ENCODE measurements at regions not wholly inside any gene's neighbourhood (a gene's known extent, or its start where the extent isn't known, plus 50 kb on each side); places are given as distances from the start of the nearest gene placed in this dataset.

DNA sequence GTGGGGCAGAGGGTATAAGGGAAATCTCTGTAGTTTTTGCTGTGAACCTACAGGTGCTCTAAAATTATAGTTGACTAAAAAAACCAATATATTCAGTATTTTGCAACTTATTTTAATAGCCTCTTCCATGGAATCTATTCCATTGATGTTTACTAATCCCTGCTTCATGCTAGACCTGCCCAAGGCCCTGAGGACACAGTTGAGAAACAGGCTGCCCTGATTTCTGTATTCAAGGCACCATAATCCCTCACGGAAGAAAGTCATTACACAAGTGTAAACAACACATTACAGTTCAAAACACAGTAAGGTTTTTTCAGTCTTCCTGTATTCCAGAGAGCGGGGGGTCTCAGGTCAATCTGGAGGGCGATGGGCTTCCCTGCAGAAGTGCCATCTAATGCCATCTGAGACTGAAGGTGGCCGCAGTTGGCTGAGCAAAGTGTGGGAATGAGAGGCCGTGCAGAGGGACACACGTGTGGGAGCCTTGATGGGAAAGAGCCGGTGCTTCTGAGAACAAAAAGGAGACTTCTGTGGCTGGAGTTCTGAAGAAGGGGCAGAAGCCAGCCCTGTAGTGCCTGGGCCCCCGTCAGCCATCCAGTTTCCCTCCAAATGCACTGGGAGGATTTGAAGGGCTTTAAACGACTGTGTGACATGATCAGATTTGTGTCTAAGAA is 146.9 kb downstream of the PTPN20 start:
- intact Hi-C loops (cut with DNase I; ENCODE audit: low total_unique reads) = no loop called here
- no peak overlapping the region for H3K4me3 ChIP-seq
- no peaks in the 10 kb centered on the region for H3K27me3 ChIP-seq
- no peaks in the 10 kb centered on the region for H3K36me3 ChIP-seq
- no peak overlapping the region for H3K27ac ChIP-seq
- no peak for DNase-seq
- TF ChIP-seq, protein P1, sequence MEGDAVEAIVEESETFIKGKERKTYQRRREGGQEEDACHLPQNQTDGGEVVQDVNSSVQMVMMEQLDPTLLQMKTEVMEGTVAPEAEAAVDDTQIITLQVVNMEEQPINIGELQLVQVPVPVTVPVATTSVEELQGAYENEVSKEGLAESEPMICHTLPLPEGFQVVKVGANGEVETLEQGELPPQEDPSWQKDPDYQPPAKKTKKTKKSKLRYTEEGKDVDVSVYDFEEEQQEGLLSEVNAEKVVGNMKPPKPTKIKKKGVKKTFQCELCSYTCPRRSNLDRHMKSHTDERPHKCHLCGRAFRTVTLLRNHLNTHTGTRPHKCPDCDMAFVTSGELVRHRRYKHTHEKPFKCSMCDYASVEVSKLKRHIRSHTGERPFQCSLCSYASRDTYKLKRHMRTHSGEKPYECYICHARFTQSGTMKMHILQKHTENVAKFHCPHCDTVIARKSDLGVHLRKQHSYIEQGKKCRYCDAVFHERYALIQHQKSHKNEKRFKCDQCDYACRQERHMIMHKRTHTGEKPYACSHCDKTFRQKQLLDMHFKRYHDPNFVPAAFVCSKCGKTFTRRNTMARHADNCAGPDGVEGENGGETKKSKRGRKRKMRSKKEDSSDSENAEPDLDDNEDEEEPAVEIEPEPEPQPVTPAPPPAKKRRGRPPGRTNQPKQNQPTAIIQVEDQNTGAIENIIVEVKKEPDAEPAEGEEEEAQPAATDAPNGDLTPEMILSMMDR (IDR thresholded peaks at IDR 0.05) = no peak
- TF ChIP-seq POLR2A (IDR thresholded peaks at IDR 0.05) = no peak
- no peaks in the 10 kb centered on the region for H3K4me1 ChIP-seq
- H3K9me3 ChIP-seq = no peaks in the 10 kb centered on the region

DNA sequence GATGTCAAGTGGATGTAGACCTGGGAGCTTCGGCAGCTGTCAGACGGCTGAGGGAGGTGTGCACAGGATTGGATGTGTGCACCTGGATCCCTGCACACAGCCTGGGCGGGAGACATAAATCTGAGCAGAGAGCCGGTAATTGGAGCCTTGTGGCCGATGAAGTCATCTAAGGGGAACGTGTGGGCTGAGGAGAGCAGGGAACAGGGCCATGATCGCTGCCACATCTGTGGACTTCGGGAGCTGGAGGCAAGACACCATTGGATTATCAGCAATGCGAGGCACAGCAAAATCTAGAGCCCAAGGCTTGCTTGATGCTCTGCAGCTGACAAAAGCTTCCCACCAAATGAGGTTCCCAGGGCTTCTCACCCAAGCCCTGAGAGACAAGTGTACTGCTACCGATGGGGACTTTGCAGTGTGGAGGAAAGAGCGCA is 147.7 kb downstream of the PTPN20 start:
- intact Hi-C loops (cut with DNase I; ENCODE audit: low total_unique reads) = no loop called here
- Histone ChIP-seq H3K36me3 (no peaks in the 10 kb centered on the region), H3K9me3 (no peaks in the 10 kb centered on the region), H3K4me1 (no peaks in the 10 kb centered on the region), H3K27me3 (no peaks in the 10 kb centered on the region), H3K27ac (no peak overlapping the region), H3K4me3 (no peak overlapping the region)
- DNase-seq = no peak
- TF ChIP-seq POLR2A (IDR thresholded peaks at IDR 0.05) = no peak
- TF ChIP-seq, protein P1 (IDR thresholded peaks at IDR 0.05) = no peak

DNA sequence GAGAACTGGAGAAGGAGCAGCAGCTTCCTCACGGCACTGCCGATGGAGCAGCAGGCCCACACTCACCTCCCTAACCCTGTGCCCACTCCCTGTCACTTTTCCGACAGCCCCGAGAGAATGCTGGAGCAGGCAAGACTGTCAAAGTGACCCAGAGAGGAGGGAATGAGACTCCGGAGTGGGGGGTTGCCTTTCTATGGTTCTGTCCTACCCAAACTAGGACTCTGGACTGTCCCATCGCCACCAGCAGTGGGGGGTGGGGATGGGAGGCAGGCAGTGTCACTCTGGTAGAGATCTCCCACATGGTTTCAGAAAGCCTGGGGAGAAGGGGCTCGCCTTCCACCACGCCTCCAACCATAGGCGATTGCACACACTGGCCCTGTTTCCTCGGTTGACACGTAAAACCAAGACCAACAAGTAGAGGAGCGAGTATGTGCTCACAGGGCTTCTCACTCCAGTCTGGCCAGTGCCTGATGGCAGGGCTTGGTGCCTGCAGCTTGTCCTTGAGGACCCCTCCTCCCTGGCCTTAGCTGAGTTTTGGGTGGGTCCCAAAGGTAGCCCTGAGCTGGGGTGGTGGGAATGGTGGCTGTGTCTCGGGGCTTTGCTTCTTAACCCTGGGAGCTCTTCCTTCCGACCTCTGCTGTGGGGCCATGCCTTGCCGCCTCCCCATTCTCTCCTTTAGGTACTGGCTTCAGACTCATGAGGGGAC is 148.5 kb downstream of the PTPN20 start:
- Histone ChIP-seq H3K27ac (no peak overlapping the region), H3K36me3 (no peaks in the 10 kb centered on the region), H3K4me1 (no peaks in the 10 kb centered on the region), H3K4me3 (no peak overlapping the region), H3K9me3 (no peaks in the 10 kb centered on the region), H3K27me3 (no peaks in the 10 kb centered on the region)
- intact Hi-C loops (cut with DNase I; ENCODE audit: low total_unique reads) = no loop called here
- TF ChIP-seq, protein P1 (IDR thresholded peaks at IDR 0.05) = no peak
- TF ChIP-seq POLR2A (IDR thresholded peaks at IDR 0.05) = no peak
- DNase-seq = no peak

DNA sequence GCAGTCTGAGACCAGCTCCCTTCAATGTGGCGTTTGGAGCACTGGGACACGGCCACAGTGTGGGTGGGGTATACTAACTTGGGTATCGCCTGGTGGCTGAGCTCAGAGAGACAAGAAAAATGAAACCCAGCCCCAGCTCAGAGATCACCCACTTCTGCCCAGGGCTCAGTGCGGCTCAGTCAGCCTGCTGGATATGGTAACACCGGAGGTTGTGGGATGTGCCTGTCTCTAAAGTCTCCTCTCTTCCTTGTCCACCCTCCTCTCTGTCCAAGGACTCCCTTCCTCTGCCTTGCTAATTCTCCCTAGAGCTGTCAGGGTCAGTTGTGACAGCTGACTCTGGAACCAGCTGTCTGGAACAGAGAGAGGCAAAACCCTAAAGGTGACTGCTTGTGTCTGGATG is 149.1 kb downstream of the PTPN20 start:
- Histone ChIP-seq H3K9me3 (no peaks in the 10 kb centered on the region), H3K36me3 (no peaks in the 10 kb centered on the region), H3K27me3 (no peaks in the 10 kb centered on the region), H3K4me3 (no peak overlapping the region), H3K4me1 (no peaks in the 10 kb centered on the region), H3K27ac (no peak overlapping the region)
- TF ChIP-seq, protein P1 (IDR thresholded peaks at IDR 0.05) = no peak
- no peak for TF ChIP-seq POLR2A (IDR thresholded peaks at IDR 0.05)
- intact Hi-C loops (cut with DNase I; ENCODE audit: low total_unique reads) = no loop called here
- no peak for DNase-seq

GRCh38 chr10:47060993-47061500 is 149.8 kb downstream of the PTPN20 start:
- Histone ChIP-seq H3K36me3 (no peaks in the 10 kb centered on the region), H3K4me3 (no peak overlapping the region), H3K27me3 (no peaks in the 10 kb centered on the region), H3K27ac (no peak overlapping the region), H3K4me1 (no peaks in the 10 kb centered on the region), H3K9me3 (no peaks in the 10 kb centered on the region)
- no peak for DNase-seq
- intact Hi-C loops (cut with DNase I; ENCODE audit: low total_unique reads) = no loop called here
- no peak for TF ChIP-seq POLR2A (IDR thresholded peaks at IDR 0.05)
- TF ChIP-seq, protein P1 (IDR thresholded peaks at IDR 0.05) = no peak
